ENCODE measurements at regions not wholly inside any gene's neighbourhood (a gene's known extent, or its start where the extent isn't known, plus 50 kb on each side); places are given as distances from the start of the nearest gene placed in this dataset.

DNA sequence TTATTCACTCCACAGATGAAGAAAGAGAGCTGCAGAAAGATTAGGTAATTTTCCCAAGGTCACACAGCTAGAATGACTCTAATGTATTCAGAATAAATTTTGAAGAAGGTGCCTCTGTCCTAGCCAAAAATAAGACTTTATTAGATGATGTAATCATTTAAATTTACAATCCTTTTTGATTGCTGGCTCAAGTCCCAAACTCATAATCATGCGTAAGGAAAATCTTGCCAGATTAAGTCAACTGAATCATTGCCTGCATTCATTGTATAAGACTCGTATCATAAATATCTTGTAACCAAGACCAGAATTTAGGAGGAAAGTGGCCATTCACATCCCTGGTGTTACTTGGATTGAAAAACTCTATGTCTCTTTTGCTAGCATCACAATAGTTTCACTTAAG lies 53.1 kb upstream of the STK39 start:
- DNase-seq (ENCODE audit: low spot score), result no peak
- in situ Hi-C loops (cut with MboI; ENCODE audit: low sequenced_read_pairs, unreplicated experiment), result no loop called here
- TF ChIP-seq, protein P1, sequence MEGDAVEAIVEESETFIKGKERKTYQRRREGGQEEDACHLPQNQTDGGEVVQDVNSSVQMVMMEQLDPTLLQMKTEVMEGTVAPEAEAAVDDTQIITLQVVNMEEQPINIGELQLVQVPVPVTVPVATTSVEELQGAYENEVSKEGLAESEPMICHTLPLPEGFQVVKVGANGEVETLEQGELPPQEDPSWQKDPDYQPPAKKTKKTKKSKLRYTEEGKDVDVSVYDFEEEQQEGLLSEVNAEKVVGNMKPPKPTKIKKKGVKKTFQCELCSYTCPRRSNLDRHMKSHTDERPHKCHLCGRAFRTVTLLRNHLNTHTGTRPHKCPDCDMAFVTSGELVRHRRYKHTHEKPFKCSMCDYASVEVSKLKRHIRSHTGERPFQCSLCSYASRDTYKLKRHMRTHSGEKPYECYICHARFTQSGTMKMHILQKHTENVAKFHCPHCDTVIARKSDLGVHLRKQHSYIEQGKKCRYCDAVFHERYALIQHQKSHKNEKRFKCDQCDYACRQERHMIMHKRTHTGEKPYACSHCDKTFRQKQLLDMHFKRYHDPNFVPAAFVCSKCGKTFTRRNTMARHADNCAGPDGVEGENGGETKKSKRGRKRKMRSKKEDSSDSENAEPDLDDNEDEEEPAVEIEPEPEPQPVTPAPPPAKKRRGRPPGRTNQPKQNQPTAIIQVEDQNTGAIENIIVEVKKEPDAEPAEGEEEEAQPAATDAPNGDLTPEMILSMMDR (IDR thresholded peaks at IDR 0.05; ENCODE audit: borderline replicate concordance, control extremely low read depth, extremely low read depth, insufficient read depth, missing control alignments), result no peak

DNA sequence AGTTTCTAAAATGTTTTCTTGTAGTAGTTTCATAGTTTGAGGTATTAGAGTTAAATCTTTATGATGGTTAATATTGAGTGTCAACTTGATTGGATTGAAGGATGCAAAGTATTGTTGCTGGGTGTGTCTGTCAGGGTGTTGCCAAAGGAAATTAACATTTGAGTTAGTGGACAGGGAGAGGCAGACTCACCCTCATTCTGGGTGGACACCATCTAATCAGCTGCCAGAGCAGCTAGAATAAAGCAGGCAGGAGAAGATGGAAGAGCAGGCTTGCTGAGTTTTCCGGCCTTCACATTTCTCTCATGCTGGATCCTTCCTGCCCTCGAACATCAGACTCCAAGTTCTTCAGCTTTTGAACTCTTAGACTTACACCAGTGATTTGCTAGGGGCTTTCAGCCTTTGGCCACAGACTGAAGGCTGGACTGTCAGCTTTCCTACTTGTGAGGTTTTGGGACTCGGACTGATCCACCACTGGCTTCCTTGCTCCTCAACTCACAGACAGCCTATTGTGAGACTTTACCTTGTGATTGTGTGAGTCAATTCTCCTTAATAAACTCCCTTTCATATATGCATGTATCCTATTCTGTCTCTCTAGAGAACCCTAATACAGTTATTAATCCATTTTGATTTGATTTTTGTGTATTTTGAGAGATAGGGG lies 56.8 kb upstream of the STK39 start:
- no peak for DNase-seq (ENCODE audit: low spot score)
- in situ Hi-C loops (cut with MboI; ENCODE audit: low sequenced_read_pairs, unreplicated experiment), result no loop called here
- TF ChIP-seq, protein P1 (IDR thresholded peaks at IDR 0.05; ENCODE audit: borderline replicate concordance, control extremely low read depth, extremely low read depth, insufficient read depth, missing control alignments), result no peak

DNA sequence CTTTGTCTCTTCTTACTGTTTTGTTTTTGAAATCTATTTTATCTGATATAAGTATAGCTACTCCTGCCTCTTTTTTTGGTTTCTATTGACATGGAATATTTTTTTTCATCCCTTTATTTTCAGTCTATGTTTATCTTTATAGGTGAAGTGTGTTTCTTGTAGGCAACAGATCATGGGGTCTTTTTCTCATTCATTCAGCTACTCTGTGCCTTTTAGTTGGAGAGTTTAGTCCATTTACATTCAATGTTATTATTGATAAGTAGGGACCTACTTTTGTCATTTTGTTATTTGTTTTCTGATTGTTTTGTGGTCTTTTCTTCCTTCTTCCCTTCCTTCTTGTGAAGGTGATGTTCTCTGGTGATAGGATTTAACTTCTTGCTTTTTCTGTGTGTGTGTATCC lies 60.0 kb upstream of the STK39 start:
- TF ChIP-seq, protein P1 (IDR thresholded peaks at IDR 0.05; ENCODE audit: borderline replicate concordance, control extremely low read depth, extremely low read depth, insufficient read depth, missing control alignments), result no peak
- no peak for DNase-seq (ENCODE audit: low spot score)
- in situ Hi-C loops (cut with MboI; ENCODE audit: low sequenced_read_pairs, unreplicated experiment), result no loop called here

DNA sequence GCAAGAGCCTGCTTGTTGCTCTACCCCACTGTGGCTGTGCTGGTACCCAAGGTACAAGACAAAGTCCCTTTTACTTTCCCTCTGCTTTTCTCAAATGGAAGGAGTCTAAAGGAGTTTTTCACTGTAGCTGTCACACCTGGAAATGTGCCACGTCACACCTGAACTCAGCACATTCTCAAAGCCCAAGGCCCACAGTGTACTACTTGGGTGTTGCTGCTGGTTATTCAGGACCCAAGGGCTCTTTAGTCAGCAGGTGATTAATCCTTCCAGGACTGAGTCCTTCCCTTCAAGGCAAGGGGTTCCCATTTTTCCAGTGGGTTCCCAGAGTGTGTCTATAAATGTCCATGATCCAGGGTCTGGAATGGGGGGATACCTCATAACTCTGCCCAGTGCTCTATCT lies 63.2 kb upstream of the STK39 start:
- in situ Hi-C loops (cut with MboI; ENCODE audit: low sequenced_read_pairs, unreplicated experiment), result no loop called here
- no peak for DNase-seq (ENCODE audit: low spot score)
- TF ChIP-seq, protein P1 (IDR thresholded peaks at IDR 0.05; ENCODE audit: borderline replicate concordance, control extremely low read depth, extremely low read depth, insufficient read depth, missing control alignments), result no peak

DNA sequence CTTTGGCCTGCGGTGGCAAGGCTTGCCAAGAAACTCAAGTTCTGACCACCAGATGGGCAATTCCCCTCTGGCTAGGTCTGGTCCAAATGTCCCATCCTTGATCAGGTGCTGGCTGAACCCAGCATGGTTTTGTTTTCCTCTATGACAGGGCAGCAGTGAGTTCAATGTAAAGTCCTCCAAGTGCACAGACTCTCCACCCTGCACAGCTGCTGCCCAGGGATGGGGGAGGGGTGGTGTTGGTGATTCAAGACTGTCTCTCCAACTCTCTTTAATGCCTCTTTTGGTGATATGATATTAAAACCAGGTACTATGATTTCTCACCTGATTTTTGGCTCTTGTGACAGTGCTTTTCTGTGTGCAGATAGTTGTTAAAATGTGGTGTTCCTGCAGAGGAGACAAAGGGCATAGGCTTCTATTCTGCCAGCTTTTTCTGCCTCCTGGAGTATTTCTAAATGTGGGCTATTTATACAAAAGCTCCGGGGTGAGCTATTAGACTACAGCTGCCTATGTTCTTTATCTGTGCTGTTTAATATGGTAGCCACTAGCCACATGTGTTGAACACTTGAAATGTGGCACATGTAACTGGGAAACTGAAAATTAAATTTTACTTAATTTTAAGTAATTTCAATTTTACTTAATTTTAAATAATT lies 64.0 kb upstream of the STK39 start:
- in situ Hi-C loops (cut with MboI; ENCODE audit: low sequenced_read_pairs, unreplicated experiment), result no loop called here
- TF ChIP-seq, protein P1 (IDR thresholded peaks at IDR 0.05; ENCODE audit: borderline replicate concordance, control extremely low read depth, extremely low read depth, insufficient read depth, missing control alignments), result no peak
- no peak for DNase-seq (ENCODE audit: low spot score)

DNA sequence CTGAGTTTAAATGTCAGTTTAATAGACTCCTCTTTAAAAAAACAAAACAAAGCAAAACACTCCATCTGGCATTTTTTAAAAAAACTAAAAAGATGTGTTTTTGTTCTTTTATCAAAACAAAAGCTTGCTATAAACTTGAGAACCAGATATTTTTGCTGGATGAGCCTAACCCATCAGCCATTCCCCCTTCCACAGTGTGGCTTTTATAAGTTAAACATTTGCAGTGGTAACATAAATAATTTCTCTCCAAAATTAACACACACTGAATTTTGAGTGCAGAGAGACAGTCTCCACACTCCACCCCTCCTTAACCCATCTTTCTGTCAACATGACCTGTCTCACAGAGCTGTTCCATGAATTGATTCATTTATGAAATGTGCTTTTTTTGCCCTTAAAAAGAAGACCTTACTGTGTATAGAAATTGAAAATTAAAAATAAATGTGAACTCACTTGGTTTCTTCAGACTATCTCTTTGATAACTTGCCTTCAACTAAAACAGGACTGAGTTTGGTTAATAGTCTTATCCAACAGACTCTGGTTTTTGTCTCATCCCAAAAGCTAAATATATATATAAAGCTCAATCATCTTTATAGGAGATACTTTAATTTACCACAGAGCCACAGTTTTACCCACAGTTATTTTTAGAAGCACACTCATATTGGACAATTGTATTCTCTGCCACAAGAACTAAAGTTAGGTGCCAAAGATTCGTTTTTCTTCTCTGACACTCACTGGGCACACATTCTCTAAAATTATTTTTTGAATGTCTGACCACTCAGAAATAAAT lies 64.8 kb upstream of the STK39 start:
- DNase-seq (ENCODE audit: low spot score), result no peak
- TF ChIP-seq, protein P1 (IDR thresholded peaks at IDR 0.05; ENCODE audit: borderline replicate concordance, control extremely low read depth, extremely low read depth, insufficient read depth, missing control alignments), result no peak
- in situ Hi-C loops (cut with MboI; ENCODE audit: low sequenced_read_pairs, unreplicated experiment), result no loop called here

Measured in GM13976 (cell line).